ENCODE measurements at regions not wholly inside any gene's neighbourhood (a gene's known extent, or its start where the extent isn't known, plus 50 kb on each side); places are given as distances from the start of the nearest gene placed in this dataset.

- no peak for DNase-seq (ENCODE audit: low spot score)
Measured at GRCh38 chr14:98958048-98958631, 313.9 kb downstream of the BCL11B start.

- DNase-seq (ENCODE audit: low spot score) = no peak
Measured at GRCh38 chr14:98958632-98959031, 313.4 kb downstream of the BCL11B start.

- no peak for DNase-seq (ENCODE audit: low spot score)
Measured at GRCh38 chr14:98959410-98959809, 312.6 kb downstream of the BCL11B start.

GRCh38 chr14:98959958-98960616, 311.9 kb downstream of the BCL11B start:
- DNase-seq (ENCODE audit: low spot score) = no peak

- DNase-seq (ENCODE audit: low spot score) = no peak
Measured at GRCh38 chr14:98960617-98961013, 311.4 kb downstream of the BCL11B start.

- DNase-seq (ENCODE audit: low spot score) = no peak
Measured at GRCh38 chr14:98961191-98961590, 310.8 kb downstream of the BCL11B start.

- no peak for DNase-seq (ENCODE audit: low spot score)
Measured at GRCh38 chr14:98962118-98962517, 309.9 kb downstream of the BCL11B start.

- no peak for DNase-seq (ENCODE audit: low spot score)
Measured at GRCh38 chr14:98963610-98964009, 308.4 kb downstream of the BCL11B start.

- DNase-seq (ENCODE audit: low spot score) = no peak
Measured at GRCh38 chr14:98964171-98964570, 307.8 kb downstream of the BCL11B start.

- no peak for DNase-seq (ENCODE audit: low spot score)
Measured at GRCh38 chr14:98965076-98965475, 306.9 kb downstream of the BCL11B start.

GRCh38 chr14:98966016-98966415, 306.0 kb downstream of the BCL11B start:
- no peak for DNase-seq (ENCODE audit: low spot score)

- DNase-seq (ENCODE audit: low spot score) = no peak
Measured at GRCh38 chr14:98966475-98967162, 305.4 kb downstream of the BCL11B start.

- no peak for DNase-seq (ENCODE audit: low spot score)
Measured at GRCh38 chr14:98974113-98974512, 297.9 kb downstream of the BCL11B start.

GRCh38 chr14:98976271-98976670, 295.7 kb downstream of the BCL11B start:
- DNase-seq (ENCODE audit: low spot score) = no peak

GRCh38 chr14:98977451-98977850, 294.5 kb downstream of the BCL11B start:
- no peak for DNase-seq (ENCODE audit: low spot score)

- no peak for DNase-seq (ENCODE audit: low spot score)
Measured at GRCh38 chr14:98982986-98983385, 289.0 kb downstream of the BCL11B start.

- DNase-seq (ENCODE audit: low spot score) = no peak
Measured at GRCh38 chr14:98984027-98984718, 287.8 kb downstream of the BCL11B start.

GRCh38 chr14:98984719-98985041, 287.3 kb downstream of the BCL11B start:
- DNase-seq (ENCODE audit: low spot score) = no peak

GRCh38 chr14:98993818-98994217, 278.2 kb downstream of the BCL11B start:
- no peak for DNase-seq (ENCODE audit: low spot score)

- DNase-seq (ENCODE audit: low spot score) = no peak
Measured at GRCh38 chr14:98994561-98994960, 277.4 kb downstream of the BCL11B start.

GRCh38 chr14:98997526-98998205, 274.3 kb downstream of the BCL11B start:
- DNase-seq (ENCODE audit: low spot score) = no peak

- DNase-seq (ENCODE audit: low spot score) = no peak
Measured at GRCh38 chr14:98999345-98999744, 272.7 kb downstream of the BCL11B start.

All from AG08395 (cell line).